ENCODE measurements at regions not wholly inside any gene's neighbourhood (a gene's known extent, or its start where the extent isn't known, plus 50 kb on each side); places are given as distances from the start of the nearest gene placed in this dataset.

DNA sequence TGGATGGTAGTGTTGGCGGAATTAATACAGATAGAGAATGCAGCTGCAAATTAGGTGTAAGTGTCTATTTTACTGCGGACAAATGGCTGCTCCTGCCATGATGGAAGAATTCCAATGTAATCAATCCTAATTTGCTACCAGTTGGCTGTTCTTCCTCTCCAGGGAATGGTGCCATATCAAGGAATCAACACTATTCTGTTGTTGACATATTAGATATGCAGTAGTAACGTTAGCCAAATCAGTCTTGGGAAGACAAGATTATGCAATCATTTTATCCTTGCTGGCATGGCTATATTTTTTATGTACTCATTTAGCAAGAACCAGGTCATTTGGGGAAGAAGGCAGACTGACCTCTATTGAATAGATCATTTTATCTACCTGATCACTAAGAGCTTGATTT lies 271.2 kb upstream of the AGA start:
- WGBS, 5 donors, result 56 to 94% (median 74%) methylated on average over 3 of the region's 3 CpGs
- Histone ChIP-seq H3K27ac (no peak overlapping the region), H3K4me3 (no peak overlapping the region), H3K27me3 (replicated peaks in 1 of 7) (no peaks in the 10 kb centered on the region), H3K36me3 (no peaks in the 10 kb centered on the region), H3K9me3 (no peaks in the 10 kb centered on the region), H3K4me1 (no peaks in the 10 kb centered on the region)
- no peak for TF ChIP-seq POLR2AphosphoS5 (IDR thresholded peaks at IDR 0.05)
- no peak for TF ChIP-seq POLR2A (IDR thresholded peaks at IDR 0.05)
- TF ChIP-seq CTCF (IDR thresholded peaks at IDR 0.05 in 8 of 11, conservative IDR thresholded peaks at IDR 0.05 in 3 of 11), result no peak
- intact Hi-C loops (cut with DNase I; ENCODE audit: low total_unique reads), result no loop called here
- DNase-seq, result no peak

GRCh38 chr4:177717407-177717806 lies 275.2 kb upstream of the AGA start:
- Histone ChIP-seq H3K36me3 (no peaks in the 10 kb centered on the region), H3K4me3 (no peak overlapping the region), H3K4me1 (no peaks in the 10 kb centered on the region), H3K27ac (no peak overlapping the region), H3K9me3 (no peaks in the 10 kb centered on the region), H3K27me3 (replicated peaks in 1 of 7) (no peaks in the 10 kb centered on the region)
- no peak for DNase-seq
- 92 to 100% (median 98%) methylated on average over 1 of the region's 1 CpG for WGBS, 5 donors
- TF ChIP-seq POLR2AphosphoS5 (IDR thresholded peaks at IDR 0.05), result no peak
- TF ChIP-seq CTCF (IDR thresholded peaks at IDR 0.05 in 8 of 11, conservative IDR thresholded peaks at IDR 0.05 in 3 of 11), result no peak
- TF ChIP-seq POLR2A (IDR thresholded peaks at IDR 0.05), result no peak
- intact Hi-C loops (cut with DNase I; ENCODE audit: low total_unique reads), result no loop called here

GRCh38 chr4:177718514-177718913 lies 276.3 kb upstream of the AGA start:
- H3K4me1 ChIP-seq, result no peaks in the 10 kb centered on the region
- no peak overlapping the region for H3K4me3 ChIP-seq
- H3K27me3 ChIP-seq (replicated peaks in 1 of 7), result no peaks in the 10 kb centered on the region
- 80 to 87% (median 82%) methylated on average over 4 of the region's 4 CpGs for WGBS, 5 donors
- H3K9me3 ChIP-seq, result no peaks in the 10 kb centered on the region
- DNase-seq, result no peak
- H3K27ac ChIP-seq, result no peak overlapping the region
- TF ChIP-seq POLR2A (IDR thresholded peaks at IDR 0.05), result no peak
- TF ChIP-seq CTCF (IDR thresholded peaks at IDR 0.05 in 8 of 11, conservative IDR thresholded peaks at IDR 0.05 in 3 of 11), result no peak
- no peak for TF ChIP-seq POLR2AphosphoS5 (IDR thresholded peaks at IDR 0.05)
- no peaks in the 10 kb centered on the region for H3K36me3 ChIP-seq
- intact Hi-C loops (cut with DNase I; ENCODE audit: low total_unique reads), result no loop called here

GRCh38 chr4:177726111-177726510 lies 283.9 kb upstream of the AGA start:
- no peak for TF ChIP-seq POLR2A (IDR thresholded peaks at IDR 0.05)
- TF ChIP-seq POLR2AphosphoS5 (IDR thresholded peaks at IDR 0.05), result no peak
- no peak for TF ChIP-seq CTCF (IDR thresholded peaks at IDR 0.05 in 8 of 11, conservative IDR thresholded peaks at IDR 0.05 in 3 of 11)
- DNase-seq, result no peak
- Histone ChIP-seq H3K9me3 (peaks cover 0 to 12% (median 0%) of the 10 kb centered on the region in 8 donors), H3K36me3 (no peaks in the 10 kb centered on the region), H3K27ac (no peak overlapping the region), H3K4me3 (no peak overlapping the region), H3K27me3 (replicated peaks in 1 of 7) (no peaks in the 10 kb centered on the region), H3K4me1 (no peaks in the 10 kb centered on the region)
- 5 to 9% (median 7%) methylated on average over 3 of the region's 3 CpGs for WGBS, 5 donors
- intact Hi-C loops (cut with DNase I; ENCODE audit: low total_unique reads), result no loop called here
